WTC11 (cell line): ENCODE measurements at regions not wholly inside any gene's neighbourhood (a gene's known extent, or its start where the extent isn't known, plus 50 kb on each side); places are given as distances from the start of the nearest gene placed in this dataset.
"Not testable (repeated sequence)": the region's sequence is repeated elsewhere in the genome, so short reads cannot be mapped to it uniquely, and the experiment has no call there.

Experiments used
- CTCF ChIP-seq: fragments of 200-600 bp; IDR thresholded peaks from 2 replicates; pipeline ENCODE4 v1.8.0; 2022; ENCODE audit warnings: antibody characterized with exemption
- USF1 ChIP-seq: sonication (generic); formaldehyde crosslinking; IDR thresholded peaks from 2 replicates; pipeline ENCODE4 v1.8.0; 2022; ENCODE audit warnings: mild to moderate bottlenecking, missing genetic modification reagents

GRCh38 chr2:89890185-89890773 lies 1198.8 kb downstream of the RPIA start:
- not testable (repeated sequence) for TF ChIP-seq USF1, CTCF
